ENCODE measurements at regions not wholly inside any gene's neighbourhood (a gene's known extent, or its start where the extent isn't known, plus 50 kb on each side); places are given as distances from the start of the nearest gene placed in this dataset.

GRCh38 chr13:76778853-76779252, 107.4 kb downstream of the KCTD12 start:
- Histone ChIP-seq H3K27me3 (ENCODE audit: control insufficient read depth, insufficient read depth, low read length) (no peaks in the 10 kb centered on the region), H3K36me3 (ENCODE audit: control insufficient read depth, insufficient read depth, low read length) (no peaks in the 10 kb centered on the region), H3K4me3 (ENCODE audit: low read depth, low read length) (no peak overlapping the region)
- DNase-seq (ENCODE audit: low read depth): no peak
- TF ChIP-seq CTCF (IDR thresholded peaks at IDR 0.05; ENCODE audit: insufficient read depth, low read length, poor library complexity, severe bottlenecking): no peak

- TF ChIP-seq CTCF (IDR thresholded peaks at IDR 0.05; ENCODE audit: insufficient read depth, low read length, poor library complexity, severe bottlenecking): no peak
- DNase-seq (ENCODE audit: low read depth): no peak
- H3K36me3 ChIP-seq (ENCODE audit: control insufficient read depth, insufficient read depth, low read length): no peaks in the 10 kb centered on the region
- H3K4me3 ChIP-seq (ENCODE audit: low read depth, low read length): no peak overlapping the region
- H3K27me3 ChIP-seq (ENCODE audit: control insufficient read depth, insufficient read depth, low read length): no peaks in the 10 kb centered on the region
Measured at GRCh38 chr13:76777096-76777495, 109.1 kb downstream of the KCTD12 start.

- Histone ChIP-seq H3K27me3 (ENCODE audit: control insufficient read depth, insufficient read depth, low read length) (no peaks in the 10 kb centered on the region), H3K4me3 (ENCODE audit: low read depth, low read length) (no peak overlapping the region), H3K36me3 (ENCODE audit: control insufficient read depth, insufficient read depth, low read length) (no peaks in the 10 kb centered on the region)
- DNase-seq (ENCODE audit: low read depth): no peak
- no peak for TF ChIP-seq CTCF (IDR thresholded peaks at IDR 0.05; ENCODE audit: insufficient read depth, low read length, poor library complexity, severe bottlenecking)
Measured at GRCh38 chr13:76775088-76775740, 111.0 kb downstream of the KCTD12 start.

- TF ChIP-seq CTCF (IDR thresholded peaks at IDR 0.05; ENCODE audit: insufficient read depth, low read length, poor library complexity, severe bottlenecking): no peak
- Histone ChIP-seq H3K27me3 (ENCODE audit: control insufficient read depth, insufficient read depth, low read length) (no peaks in the 10 kb centered on the region), H3K4me3 (ENCODE audit: low read depth, low read length) (no peak overlapping the region), H3K36me3 (ENCODE audit: control insufficient read depth, insufficient read depth, low read length) (no peaks in the 10 kb centered on the region)
- DNase-seq (ENCODE audit: low read depth): no peak
Measured at GRCh38 chr13:76773448-76774094, 112.6 kb downstream of the KCTD12 start.

GRCh38 chr13:76772241-76772640, 114.0 kb downstream of the KCTD12 start:
- Histone ChIP-seq H3K27me3 (ENCODE audit: control insufficient read depth, insufficient read depth, low read length) (no peaks in the 10 kb centered on the region), H3K4me3 (ENCODE audit: low read depth, low read length) (no peak overlapping the region), H3K36me3 (ENCODE audit: control insufficient read depth, insufficient read depth, low read length) (no peaks in the 10 kb centered on the region)
- no peak for DNase-seq (ENCODE audit: low read depth)
- no peak for TF ChIP-seq CTCF (IDR thresholded peaks at IDR 0.05; ENCODE audit: insufficient read depth, low read length, poor library complexity, severe bottlenecking)

Measured in kidney epithelial cell (primary cell).